NCI-H146 (cell line): ENCODE measurements at regions not wholly inside any gene's neighbourhood (a gene's known extent, or its start where the extent isn't known, plus 50 kb on each side); places are given as distances from the start of the nearest gene placed in this dataset.
"Not testable (repeated sequence)": the region's sequence is repeated elsewhere in the genome, so short reads cannot be mapped to it uniquely, and the experiment has no call there.

Experiments used
- DNase-seq: peaks from one replicate; lab custom pipeline; 2025; lab: John Stamatoyannopoulos, UW

DNA sequence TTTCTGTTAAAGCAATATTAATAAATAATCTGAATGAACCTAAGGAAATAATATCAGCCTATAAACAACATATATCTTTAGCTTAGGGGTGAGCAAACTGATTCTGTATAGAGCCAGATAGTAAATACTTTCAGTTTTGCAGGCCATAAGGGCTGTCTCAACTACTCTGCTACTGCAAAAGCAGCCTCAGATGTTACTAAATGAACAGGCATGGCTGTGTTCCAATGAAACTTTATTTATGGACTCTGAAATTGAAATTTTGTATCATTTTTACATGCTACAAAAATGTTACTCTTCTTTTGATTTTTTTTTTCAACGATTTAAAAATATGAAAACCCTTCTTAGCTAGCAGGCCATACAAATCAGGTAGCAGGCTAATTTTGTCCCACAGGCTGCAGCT lies 212.8 kb upstream of the PRICKLE2 start:
- DNase-seq, result no peak

- DNase-seq, result no peak
Observed at GRCh38 chr3:64437131-64437530, 211.9 kb upstream of the PRICKLE2 start.

- not testable (repeated sequence) for DNase-seq
Observed at GRCh38 chr3:64435023-64435422, 209.8 kb upstream of the PRICKLE2 start.

DNA sequence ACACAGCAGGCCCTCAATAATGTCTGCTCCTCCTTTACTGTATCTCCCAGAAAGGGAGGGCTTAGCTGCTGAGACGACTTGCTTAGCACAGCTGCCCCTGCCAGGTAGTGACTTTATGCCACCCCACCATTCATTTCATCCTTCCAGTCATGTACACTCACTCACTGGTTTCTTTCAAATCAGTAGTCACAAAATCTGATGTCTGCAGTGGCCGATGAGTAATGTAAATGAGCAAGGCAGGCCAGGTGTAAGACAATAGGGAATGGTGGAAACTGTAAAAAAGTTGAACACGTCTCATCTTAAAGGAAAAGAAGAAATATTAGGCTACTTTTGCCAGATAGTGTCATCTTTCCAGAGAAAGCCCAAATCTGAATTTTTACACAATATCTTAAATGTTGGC lies 207.6 kb upstream of the PRICKLE2 start:
- no peak for DNase-seq

DNA sequence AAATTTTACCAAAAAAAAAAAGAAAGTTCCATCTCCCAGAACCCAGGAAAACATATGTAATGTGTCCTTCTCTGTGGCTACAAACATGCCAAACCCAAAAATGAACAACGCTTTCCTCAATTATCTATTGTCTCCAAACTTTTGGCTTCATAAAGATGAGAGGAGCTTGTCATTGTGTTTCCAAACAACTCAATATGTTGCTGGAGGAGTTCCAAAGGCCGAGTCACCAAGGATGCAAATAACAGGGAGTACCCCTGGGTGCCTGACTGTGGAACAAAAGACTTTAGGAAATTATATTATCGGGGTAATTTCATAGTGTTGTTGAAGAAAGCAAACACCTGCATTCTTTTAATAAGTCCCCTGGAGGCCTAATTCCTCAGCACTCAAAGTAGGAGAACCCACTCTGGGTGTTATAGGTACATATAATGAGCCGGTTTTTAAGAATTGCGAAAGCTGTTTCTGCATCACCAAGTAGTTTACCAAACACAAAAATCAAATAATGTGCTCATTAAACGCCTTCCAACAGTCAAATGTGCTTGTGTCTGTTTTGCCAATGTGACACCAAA lies 206.3 kb upstream of the PRICKLE2 start:
- DNase-seq, result peak; percentile 36

GRCh38 chr3:64427671-64428070 lies 202.4 kb upstream of the PRICKLE2 start:
- no peak for DNase-seq

- DNase-seq, result no peak
Observed at GRCh38 chr3:64426551-64426950, 201.3 kb upstream of the PRICKLE2 start.

DNA sequence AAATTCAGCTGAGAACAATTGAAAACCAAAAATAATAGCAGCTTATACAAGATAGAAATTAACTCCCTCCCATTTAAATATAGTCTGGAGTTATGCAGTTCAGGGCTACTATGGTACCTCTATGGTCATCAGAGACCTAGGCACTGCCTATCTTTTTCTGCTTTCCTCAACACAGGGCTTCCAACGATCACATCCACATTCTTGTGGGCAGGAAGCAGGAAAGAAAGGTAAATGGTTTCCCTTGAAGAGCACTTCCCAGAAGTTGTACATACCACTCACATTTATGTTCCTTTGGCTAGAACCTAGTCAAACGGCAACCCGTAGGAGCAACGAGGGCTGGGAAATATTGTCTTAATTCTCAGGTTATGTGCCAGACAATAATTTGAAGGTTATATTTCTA lies 197.7 kb upstream of the PRICKLE2 start:
- DNase-seq, result no peak

GRCh38 chr3:64422192-64422591 lies 196.9 kb upstream of the PRICKLE2 start:
- peak; percentile 7 for DNase-seq

DNA sequence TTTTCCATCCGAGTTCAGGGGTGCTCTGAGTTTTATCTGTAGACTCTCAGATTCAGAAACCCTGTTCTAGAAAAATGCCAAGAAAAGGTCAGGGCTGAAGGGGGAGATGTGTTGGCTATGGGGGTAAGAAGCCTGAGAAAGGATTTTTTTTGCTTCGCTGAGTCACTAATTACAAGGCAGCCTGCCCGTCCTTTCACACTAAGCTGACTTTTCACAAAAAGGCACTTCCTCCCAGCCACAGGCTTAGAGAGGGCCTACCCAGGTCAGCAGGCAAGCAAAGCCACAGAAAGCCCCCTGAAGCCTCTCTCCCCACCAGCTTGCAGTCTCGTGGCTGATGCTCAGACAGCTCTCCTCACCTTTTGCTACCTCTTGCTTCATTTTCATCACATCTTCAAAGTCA lies 192.6 kb upstream of the PRICKLE2 start:
- DNase-seq, result no peak

DNA sequence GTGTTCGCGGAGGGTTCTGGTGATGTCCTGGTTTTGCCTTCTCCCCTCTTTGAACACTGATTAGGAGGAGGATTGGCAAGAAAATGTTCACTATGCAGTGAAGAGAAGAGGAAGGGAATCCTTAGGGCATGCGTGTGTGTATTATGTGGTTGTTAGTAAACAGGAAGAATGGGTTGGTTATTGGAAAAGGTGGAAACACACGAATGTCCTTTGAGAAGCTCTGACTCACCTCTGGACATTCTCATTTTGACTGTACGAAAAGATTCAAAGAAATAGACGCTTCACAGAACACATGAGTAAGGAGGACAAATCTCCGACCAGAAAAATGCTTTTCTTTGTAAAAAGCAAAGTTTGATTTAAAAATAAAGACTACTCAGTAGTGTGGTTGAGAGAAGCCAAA lies 188.8 kb upstream of the PRICKLE2 start:
- DNase-seq, result no peak

- no peak for DNase-seq
Observed at GRCh38 chr3:64411101-64411500, 185.8 kb upstream of the PRICKLE2 start.

DNA sequence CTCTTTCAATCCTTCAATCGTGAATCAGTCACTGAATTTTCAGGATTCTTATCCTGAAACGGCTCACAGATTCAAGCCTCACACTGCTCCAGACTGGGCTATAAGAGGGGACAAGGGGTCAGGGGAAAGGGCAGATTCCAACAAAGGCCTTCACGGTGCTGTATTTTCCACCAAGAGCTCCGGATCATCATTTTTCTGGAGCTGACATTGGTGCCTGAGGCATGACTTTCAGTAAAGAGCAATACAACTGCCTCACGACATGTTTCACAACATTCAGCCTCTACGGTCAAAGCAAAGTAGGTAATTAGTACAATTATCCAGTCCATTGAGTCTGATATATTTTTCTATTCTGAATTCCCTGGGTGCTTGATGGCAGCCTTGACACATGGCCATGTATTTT lies 185.0 kb upstream of the PRICKLE2 start:
- DNase-seq, result no peak

DNA sequence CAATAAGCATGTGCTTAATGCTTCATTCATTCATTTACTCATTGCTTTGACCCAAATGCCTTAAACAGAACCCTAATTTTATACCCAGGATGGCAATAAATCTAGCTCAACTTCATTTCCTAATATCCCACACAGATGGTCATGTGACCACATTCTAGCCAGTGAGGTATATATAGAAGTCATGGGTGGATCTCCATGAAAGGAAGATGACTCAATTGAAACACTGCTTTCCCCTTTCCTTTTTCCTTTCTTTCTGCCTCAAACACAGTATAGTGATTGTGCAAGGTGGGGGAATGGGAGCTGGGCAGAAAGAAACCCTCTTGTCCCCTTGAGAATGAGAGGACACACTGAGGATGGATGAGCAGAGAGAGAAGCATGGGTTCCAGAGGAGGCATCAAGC lies 183.5 kb upstream of the PRICKLE2 start:
- no peak for DNase-seq

- no peak for DNase-seq
Observed at GRCh38 chr3:64406271-64406670, 181.0 kb upstream of the PRICKLE2 start.

DNA sequence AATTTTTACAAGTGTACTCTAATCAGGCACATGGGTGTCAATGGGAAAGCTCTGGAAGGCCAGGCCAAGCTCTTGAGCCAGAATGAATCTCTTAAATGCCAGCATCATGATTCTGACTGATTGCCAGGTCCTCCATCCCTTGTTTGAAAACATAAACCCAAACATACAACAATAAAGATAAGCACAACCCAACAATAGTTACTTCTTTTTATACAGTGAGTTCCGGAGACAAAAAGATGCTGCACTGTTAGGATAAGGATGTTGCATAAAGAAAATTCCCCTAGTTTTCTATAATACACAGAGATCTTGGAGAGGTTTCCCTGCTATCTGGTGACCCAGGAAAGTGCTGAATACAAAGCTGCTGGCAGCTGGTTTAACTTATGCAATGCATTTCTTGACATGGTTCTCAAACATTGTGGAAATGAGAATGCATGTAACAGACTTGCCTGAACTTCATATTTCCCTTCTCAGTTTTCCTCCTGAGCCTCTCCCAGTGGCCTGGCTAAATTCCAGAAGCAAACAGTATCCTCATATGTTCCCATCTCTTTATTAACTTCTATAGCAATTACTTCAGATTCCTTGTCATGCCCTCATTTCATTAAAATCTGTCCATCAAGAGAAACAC lies 180.1 kb upstream of the PRICKLE2 start:
- DNase-seq, result no peak

DNA sequence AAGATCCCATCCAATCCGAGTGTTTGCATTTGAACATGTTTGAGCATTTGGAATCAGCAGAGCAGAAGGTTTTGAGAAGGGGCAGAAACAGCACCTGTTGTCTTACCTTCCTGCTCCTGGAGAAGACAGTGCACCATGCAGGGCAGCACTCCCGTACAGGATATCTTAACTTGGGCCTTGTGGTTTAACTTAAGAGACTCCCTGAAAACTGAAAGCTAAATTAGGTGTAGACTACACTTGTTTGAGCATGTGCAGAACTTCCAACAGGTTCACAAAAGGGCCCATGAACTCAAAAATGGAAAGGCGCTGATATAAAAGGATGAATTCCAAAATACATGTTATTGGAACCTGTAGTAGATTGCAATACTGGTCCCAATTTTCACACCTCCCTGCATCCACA lies 175.4 kb upstream of the PRICKLE2 start:
- no peak for DNase-seq

DNA sequence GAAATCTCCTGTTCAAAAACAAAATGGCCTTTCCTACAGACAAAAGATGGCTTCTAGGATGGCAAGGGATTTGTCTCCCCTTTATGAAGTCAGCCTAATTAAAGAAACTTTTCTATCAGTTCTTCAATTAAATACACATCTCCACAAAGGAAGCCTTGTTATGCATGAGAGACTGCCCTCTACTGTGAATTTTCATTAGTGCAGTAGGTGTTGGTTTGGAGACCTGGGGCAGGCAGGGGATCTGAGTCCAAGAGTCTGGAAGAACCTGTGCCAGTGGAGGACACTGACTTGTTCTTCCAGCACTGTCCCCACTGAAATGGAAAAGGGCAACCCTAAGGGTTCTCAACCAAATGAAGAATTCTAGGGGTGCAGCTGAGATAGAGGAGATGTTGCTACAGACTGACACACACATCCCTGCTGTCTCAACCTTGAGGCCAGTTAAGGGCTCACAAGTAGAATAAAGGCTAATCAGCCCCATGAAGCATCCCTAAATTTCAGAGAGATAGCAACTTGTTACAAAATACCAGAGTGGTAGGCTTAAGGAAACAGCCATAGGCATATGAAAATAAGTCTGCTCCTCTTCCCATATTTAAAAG lies 174.0 kb upstream of the PRICKLE2 start:
- DNase-seq, result peak; percentile 42

DNA sequence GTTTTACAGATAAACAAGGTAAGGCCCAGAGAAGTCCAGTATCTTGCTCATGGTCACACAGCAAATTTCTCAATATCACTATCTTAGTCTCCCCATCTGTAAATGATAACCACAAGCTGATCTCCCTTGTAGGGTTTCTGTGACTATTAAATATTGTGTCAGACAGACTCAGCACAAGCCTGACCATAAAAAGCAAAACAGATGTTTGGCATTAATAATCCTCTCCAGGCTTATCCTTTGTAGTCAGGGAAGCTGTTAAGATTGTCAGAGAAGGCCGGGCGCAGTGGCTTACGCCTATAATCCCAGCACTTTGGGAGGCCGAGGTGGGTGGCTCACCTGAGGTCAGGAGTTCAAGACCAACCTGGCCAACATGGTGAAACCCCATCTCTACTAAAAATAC lies 173.2 kb upstream of the PRICKLE2 start:
- DNase-seq, result no peak

DNA sequence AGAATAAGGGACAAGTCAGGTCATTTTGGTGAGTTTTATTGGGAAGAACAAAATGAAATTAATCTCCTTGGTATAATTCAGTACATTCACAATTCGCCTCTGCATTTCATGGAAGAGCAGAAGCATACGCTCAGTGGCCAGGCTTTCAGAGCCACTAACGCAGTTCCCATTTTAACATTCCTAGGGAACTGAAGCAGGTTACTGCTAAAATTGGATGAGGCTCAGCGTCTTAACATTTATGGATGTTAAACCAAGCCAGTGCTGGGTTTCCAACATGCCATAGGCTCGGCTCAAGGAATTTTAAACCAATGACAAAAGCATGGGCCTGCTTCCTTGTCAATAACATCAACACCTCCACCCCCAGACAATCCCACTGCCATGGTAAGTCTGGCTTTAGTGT lies 172.7 kb upstream of the PRICKLE2 start:
- no peak for DNase-seq

DNA sequence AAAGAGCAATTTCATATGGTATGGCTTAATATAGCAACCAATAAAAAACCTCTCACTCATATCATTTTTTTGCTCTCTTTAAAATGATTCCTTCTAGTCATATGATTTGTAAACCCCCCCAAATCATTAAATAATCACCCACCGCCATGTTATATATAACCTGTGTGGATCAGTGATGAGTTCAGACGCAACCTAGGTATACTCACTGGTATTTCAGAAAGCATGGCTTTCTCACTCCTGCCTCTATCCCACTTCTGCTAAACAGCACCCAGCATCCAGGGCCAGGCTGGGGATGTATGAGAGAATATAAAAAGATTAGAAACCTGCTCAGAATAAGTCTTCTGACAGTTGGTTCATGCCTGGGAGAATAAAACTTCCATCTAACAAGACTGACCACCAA lies 172.3 kb upstream of the PRICKLE2 start:
- DNase-seq, result no peak

- no peak for DNase-seq
Observed at GRCh38 chr3:64395490-64395889, 170.2 kb upstream of the PRICKLE2 start.

GRCh38 chr3:64393193-64393592 lies 167.9 kb upstream of the PRICKLE2 start:
- DNase-seq, result no peak

- DNase-seq, result no peak
Observed at GRCh38 chr3:64392001-64392400, 166.7 kb upstream of the PRICKLE2 start.
